HepG2 (cell line): ENCODE measurements at regions not wholly inside any gene's neighbourhood (a gene's known extent, or its start where the extent isn't known, plus 50 kb on each side); places are given as distances from the start of the nearest gene placed in this dataset.
A peak's percentile ranks its signal among the peaks of the same experiment; 100 is the strongest.

ENCODE experiments used
- AHDC1 ChIP-seq: sonication (generic); formaldehyde crosslinking; IDR thresholded peaks from 2 replicates; pipeline ENCODE4 v1.5.1; 2020; ENCODE audit warnings: mild to moderate bottlenecking, missing genetic modification reagents, borderline replicate concordance
- CTCF ChIP-seq: sonication (generic); formaldehyde crosslinking; IDR thresholded peaks from 2 replicates; pipeline ENCODE4 v1.5.0; 2020; ENCODE audit warnings: mild to moderate bottlenecking, missing genetic modification reagents, moderate library complexity
- FOSL2 ChIP-seq: sonication (generic); formaldehyde crosslinking; IDR thresholded peaks from 2 replicates; pipeline ENCODE4 v1.4.0; 2020; ENCODE audit warnings: missing genetic modification reagents
- GMEB2 ChIP-seq: IDR thresholded peaks from 2 replicates; pipeline ENCODE4 v1.6.1; 2016; ENCODE audit warnings: missing biosample characterization, missing genetic modification reagents, low read depth
- LCORL ChIP-seq, 2 experiments: fragments of 450-650 bp in 1 of 2; sonication (generic) in 1 of 2; formaldehyde crosslinking in 1 of 2; IDR thresholded peaks; 2 replicates each; pipeline versions ENCODE4 v1.5.0 to v1.6.1; 2017 to 2020; ENCODE audit warnings: antibody characterized with exemption in 1 of 2, missing genetic modification reagents in 1 of 2
- MIXL1 ChIP-seq: IDR thresholded peaks from 2 replicates; pipeline ENCODE4 v1.6.1; 2016
- PAF1 ChIP-seq: IDR thresholded peaks from 2 replicates; pipeline ENCODE4 v1.6.1; 2016; ENCODE audit warnings: missing genetic modification reagents, missing compliant biosample characterization
- ZMYM4 ChIP-seq: sonication (generic); formaldehyde crosslinking; IDR thresholded peaks from 2 replicates; pipeline ENCODE4 v1.8.1; 2023; ENCODE audit warnings: mild to moderate bottlenecking, missing genetic modification reagents
- ZNF441 ChIP-seq: sonication (generic); formaldehyde crosslinking; IDR thresholded peaks from 2 replicates; pipeline ENCODE4 v1.7.0; 2021; ENCODE audit warnings: missing genetic modification reagents, borderline replicate concordance
- ZNF710 ChIP-seq: sonication (generic); formaldehyde crosslinking; IDR thresholded peaks from 2 replicates; pipeline ENCODE4 v1.5.0; 2020; ENCODE audit warnings: mild to moderate bottlenecking, missing genetic modification reagents, borderline replicate concordance
- ZNF720 ChIP-seq: sonication (generic); formaldehyde crosslinking; IDR thresholded peaks from 2 replicates; pipeline ENCODE4 v1.4.0; 2020; ENCODE audit warnings: missing genetic modification reagents
- TF ChIP-seq, protein P1 (sequence below): sonication (generic); formaldehyde crosslinking; IDR thresholded peaks from 2 replicates; pipeline ENCODE4 v1.8.1; 2023; ENCODE audit warnings: missing genetic modification reagents, inconsistent platforms, borderline replicate concordance
- TF ChIP-seq, protein P2 (sequence below): sonication (generic); formaldehyde crosslinking; conservative IDR thresholded peaks from 2 replicates; pipeline ENCODE4 v1.4.0; 2020; ENCODE audit warnings: mild to moderate bottlenecking, missing genetic modification reagents, moderate library complexity

DNA sequence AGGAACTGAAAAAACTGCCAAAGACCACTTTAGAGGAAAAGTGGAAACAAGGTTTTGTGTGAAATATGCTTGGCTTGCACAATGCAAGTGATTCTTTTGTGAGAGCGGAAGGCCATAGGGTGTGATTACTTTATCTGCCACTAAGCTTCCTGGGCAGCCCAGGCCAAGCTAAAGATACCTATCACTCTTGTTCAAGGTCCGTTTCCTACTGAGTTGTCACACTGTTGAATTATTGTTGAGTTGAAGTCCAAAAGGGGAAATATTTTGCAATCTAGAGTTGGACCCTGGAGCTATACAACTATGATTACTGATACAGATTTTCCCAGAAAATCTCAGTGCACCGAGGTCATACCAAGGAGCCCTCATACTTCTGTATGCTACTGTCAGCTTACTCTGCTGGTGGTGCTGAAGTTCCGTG, 72.7 kb upstream of the CTAGE1 start (continued):
- TF ChIP-seq CTCF, result peak; percentile 50
- TF ChIP-seq ZMYM4, result 0 out of 2 replicates have a peak, but pooled peaks have one; percentile 21
- peak; percentile 53; the same call in 1 of the 2 replicates for TF ChIP-seq MIXL1 (CRISPR knock-in tag)
- no peak for TF ChIP-seq GMEB2 (CRISPR knock-in tag)
- TF ChIP-seq ZNF441 (CRISPR knock-in tag), result no peak
- TF ChIP-seq PAF1 (CRISPR knock-in tag), result no peak
- TF ChIP-seq AHDC1 (CRISPR knock-in tag), result peak; percentile 34; the same call in 1 of the 2 replicates
- no peak for TF ChIP-seq LCORL (IDR thresholded peaks at IDR 0.05)
- TF ChIP-seq LCORL (CRISPR knock-in tag; IDR thresholded peaks at IDR 0.05), result 0 out of 2 replicates have a peak, but pooled peaks have one; percentile 20
- TF ChIP-seq, protein P1, sequence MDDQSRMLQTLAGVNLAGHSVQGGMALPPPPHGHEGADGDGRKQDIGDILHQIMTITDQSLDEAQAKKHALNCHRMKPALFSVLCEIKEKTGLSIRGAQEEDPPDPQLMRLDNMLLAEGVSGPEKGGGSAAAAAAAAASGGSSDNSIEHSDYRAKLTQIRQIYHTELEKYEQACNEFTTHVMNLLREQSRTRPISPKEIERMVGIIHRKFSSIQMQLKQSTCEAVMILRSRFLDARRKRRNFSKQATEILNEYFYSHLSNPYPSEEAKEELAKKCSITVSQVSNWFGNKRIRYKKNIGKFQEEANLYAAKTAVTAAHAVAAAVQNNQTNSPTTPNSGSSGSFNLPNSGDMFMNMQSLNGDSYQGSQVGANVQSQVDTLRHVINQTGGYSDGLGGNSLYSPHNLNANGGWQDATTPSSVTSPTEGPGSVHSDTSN, result no peak
- TF ChIP-seq ZNF710 (CRISPR knock-in tag), result 0 out of 2 replicates have a peak, but pooled peaks have one; percentile 6
- TF ChIP-seq, protein P2, sequence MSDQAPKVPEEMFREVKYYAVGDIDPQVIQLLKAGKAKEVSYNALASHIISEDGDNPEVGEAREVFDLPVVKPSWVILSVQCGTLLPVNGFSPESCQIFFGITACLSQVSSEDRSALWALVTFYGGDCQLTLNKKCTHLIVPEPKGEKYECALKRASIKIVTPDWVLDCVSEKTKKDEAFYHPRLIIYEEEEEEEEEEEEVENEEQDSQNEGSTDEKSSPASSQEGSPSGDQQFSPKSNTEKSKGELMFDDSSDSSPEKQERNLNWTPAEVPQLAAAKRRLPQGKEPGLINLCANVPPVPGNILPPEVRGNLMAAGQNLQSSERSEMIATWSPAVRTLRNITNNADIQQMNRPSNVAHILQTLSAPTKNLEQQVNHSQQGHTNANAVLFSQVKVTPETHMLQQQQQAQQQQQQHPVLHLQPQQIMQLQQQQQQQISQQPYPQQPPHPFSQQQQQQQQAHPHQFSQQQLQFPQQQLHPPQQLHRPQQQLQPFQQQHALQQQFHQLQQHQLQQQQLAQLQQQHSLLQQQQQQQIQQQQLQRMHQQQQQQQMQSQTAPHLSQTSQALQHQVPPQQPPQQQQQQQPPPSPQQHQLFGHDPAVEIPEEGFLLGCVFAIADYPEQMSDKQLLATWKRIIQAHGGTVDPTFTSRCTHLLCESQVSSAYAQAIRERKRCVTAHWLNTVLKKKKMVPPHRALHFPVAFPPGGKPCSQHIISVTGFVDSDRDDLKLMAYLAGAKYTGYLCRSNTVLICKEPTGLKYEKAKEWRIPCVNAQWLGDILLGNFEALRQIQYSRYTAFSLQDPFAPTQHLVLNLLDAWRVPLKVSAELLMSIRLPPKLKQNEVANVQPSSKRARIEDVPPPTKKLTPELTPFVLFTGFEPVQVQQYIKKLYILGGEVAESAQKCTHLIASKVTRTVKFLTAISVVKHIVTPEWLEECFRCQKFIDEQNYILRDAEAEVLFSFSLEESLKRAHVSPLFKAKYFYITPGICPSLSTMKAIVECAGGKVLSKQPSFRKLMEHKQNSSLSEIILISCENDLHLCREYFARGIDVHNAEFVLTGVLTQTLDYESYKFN (CRISPR knock-in tag), result peak; percentile 61
- TF ChIP-seq FOSL2 (CRISPR knock-in tag), result 0 out of 2 replicates have a peak, but pooled peaks have one; percentile 5
- no peak for TF ChIP-seq ZNF720 (CRISPR knock-in tag)
